ENCODE measurements at regions not wholly inside any gene's neighbourhood (a gene's known extent, or its start where the extent isn't known, plus 50 kb on each side); places are given as distances from the start of the nearest gene placed in this dataset.

- DNase-seq, result peak; percentile 63
- CTCF ChIA-PET, result interaction anchor here (0.5 to 2.0 kb wide), 18 partner anchors 9 to 549 kb away, joined by 3 to 9 read pairs (median 4); no protein-coding TSS in a partner anchor
- Mint-ChIP-seq H3K27me3 (ENCODE audit: unreplicated experiment) (peaks cover 11% of the 10 kb centered on the region), H3K27ac (ENCODE audit: unreplicated experiment) (peak overlapping the region; percentile 33), H3K4me1 (ENCODE audit: low read depth, unreplicated experiment) (peaks cover 38% of the 10 kb centered on the region), H3K9me3 (ENCODE audit: low read depth, unreplicated experiment) (no peaks in the 10 kb centered on the region), H3K4me3 (ENCODE audit: low read depth, unreplicated experiment) (no peak overlapping the region), H3K36me3 (ENCODE audit: insufficient read depth, unreplicated experiment) (peaks cover 12% of the 10 kb centered on the region)
- intact Hi-C loops (cut with micrococcal nuclease; ENCODE audit: unreplicated experiment), result loop anchor here (2.0 kb wide), 1 partner anchor 45 kb away; no protein-coding TSS in a partner anchor
- TF ChIP-seq CTCF (IDR thresholded peaks at IDR 0.05; ENCODE audit: unreplicated experiment), result no peak
- no TSS peak for BruUV-seq (replicated peaks)
Observed at GRCh38 chr1:234544087-234544579, 65.2 kb upstream of the TARBP1 start.

- Mint-ChIP-seq H3K9me3 (ENCODE audit: low read depth, unreplicated experiment) (no peaks in the 10 kb centered on the region), H3K36me3 (ENCODE audit: insufficient read depth, unreplicated experiment) (peaks cover 12% of the 10 kb centered on the region), H3K4me1 (ENCODE audit: low read depth, unreplicated experiment) (peaks cover 38% of the 10 kb centered on the region), H3K4me3 (ENCODE audit: low read depth, unreplicated experiment) (no peak overlapping the region), H3K27me3 (ENCODE audit: unreplicated experiment) (peaks cover 11% of the 10 kb centered on the region), H3K27ac (ENCODE audit: unreplicated experiment) (no peak overlapping the region)
- DNase-seq, result no peak
- no TSS peak for BruUV-seq (replicated peaks)
- intact Hi-C loops (cut with micrococcal nuclease; ENCODE audit: unreplicated experiment), result loop anchor here (2.0 kb wide), 1 partner anchor 45 kb away; no protein-coding TSS in a partner anchor
- CTCF ChIA-PET, result interaction anchor here (0.6 to 2.0 kb wide), 10 partner anchors 12 to 513 kb away, joined by 3 to 9 read pairs (median 4); no protein-coding TSS in a partner anchor
- TF ChIP-seq CTCF (IDR thresholded peaks at IDR 0.05; ENCODE audit: unreplicated experiment), result no peak
Observed at GRCh38 chr1:234543442-234544086, 64.6 kb upstream of the TARBP1 start.

- H3K27me3 Mint-ChIP-seq (ENCODE audit: unreplicated experiment), result peaks cover 11% of the 10 kb centered on the region
- H3K4me3 Mint-ChIP-seq (ENCODE audit: low read depth, unreplicated experiment), result no peak overlapping the region
- CTCF ChIA-PET, result no interaction called here
- no peak for DNase-seq
- no TSS peak for BruUV-seq (replicated peaks)
- intact Hi-C loops (cut with micrococcal nuclease; ENCODE audit: unreplicated experiment), result no loop called here
- peaks cover 38% of the 10 kb centered on the region for H3K4me1 Mint-ChIP-seq (ENCODE audit: low read depth, unreplicated experiment)
- H3K27ac Mint-ChIP-seq (ENCODE audit: unreplicated experiment), result no peak overlapping the region
- no peak for TF ChIP-seq CTCF (IDR thresholded peaks at IDR 0.05; ENCODE audit: unreplicated experiment)
- H3K9me3 Mint-ChIP-seq (ENCODE audit: low read depth, unreplicated experiment), result no peaks in the 10 kb centered on the region
- peaks cover 12% of the 10 kb centered on the region for H3K36me3 Mint-ChIP-seq (ENCODE audit: insufficient read depth, unreplicated experiment)
Observed at GRCh38 chr1:234542211-234542850, 63.4 kb upstream of the TARBP1 start.

GRCh38 chr1:234541286-234541975 is 62.5 kb upstream of the TARBP1 start:
- Mint-ChIP-seq H3K36me3 (ENCODE audit: insufficient read depth, unreplicated experiment) (peaks cover 12% of the 10 kb centered on the region), H3K9me3 (ENCODE audit: low read depth, unreplicated experiment) (no peaks in the 10 kb centered on the region), H3K4me1 (ENCODE audit: low read depth, unreplicated experiment) (peaks cover 38% of the 10 kb centered on the region), H3K27ac (ENCODE audit: unreplicated experiment) (no peak overlapping the region), H3K27me3 (ENCODE audit: unreplicated experiment) (peaks cover 11% of the 10 kb centered on the region), H3K4me3 (ENCODE audit: low read depth, unreplicated experiment) (no peak overlapping the region)
- BruUV-seq (replicated peaks), result no TSS peak
- DNase-seq, result no peak
- TF ChIP-seq CTCF (IDR thresholded peaks at IDR 0.05; ENCODE audit: unreplicated experiment), result no peak
- CTCF ChIA-PET, result no interaction called here
- intact Hi-C loops (cut with micrococcal nuclease; ENCODE audit: unreplicated experiment), result no loop called here

Data from Calu3 (cell line).